Adrenal gland (tissue), 5 donors: ENCODE measurements at regions not wholly inside any gene's neighbourhood (a gene's known extent, or its start where the extent isn't known, plus 50 kb on each side); places are given as distances from the start of the nearest gene placed in this dataset.

Source experiments
- CTCF ChIP-seq, 6 experiments: fragments of 450-650 bp in 4 of 6; fragments of 200-600 bp in 2 of 6; sonication (generic) in 1 of 6; IDR thresholded peaks; 1 replicate in 5 of 6; 2 replicates in 1 of 6; pipeline versions ENCODE4 v1.5.1 to v1.8.0; 2016 to 2021; ENCODE audit warnings: antibody characterized with exemption in 6 of 6, mild to moderate bottlenecking in 2 of 6, moderate library complexity in 1 of 6
- POLR2A ChIP-seq, 2 donors: fragments of 450-650 bp; IDR thresholded peaks; one replicate each; pipeline ENCODE4 v1.6.1; 2017; ENCODE audit warnings: antibody characterized with exemption in 2 of 2, mild to moderate bottlenecking in 2 of 2, moderate library complexity in 1 of 2
- donor health status: DM: no; HTN: no; CAD: no.

GRCh38 chr5:98463222-98463621, 310.2 kb upstream of the RGMB start:
- TF ChIP-seq CTCF (IDR thresholded peaks at IDR 0.05) (no peak), POLR2A (IDR thresholded peaks at IDR 0.05) (no peak)
